A204.1 (cell line): ENCODE measurements at regions not wholly inside any gene's neighbourhood (a gene's known extent, or its start where the extent isn't known, plus 50 kb on each side); places are given as distances from the start of the nearest gene placed in this dataset.

Experiments used
- FAIRE-seq: peaks from 2 replicates; lab custom pipeline; 2012; peaks lifted over from hg19 to GRCh38; lab: Jason Lieb, UNC

- no peak for FAIRE-seq
Measured at GRCh38 chr15:93268066-93268465, 179.1 kb upstream of the RGMA start.

- FAIRE-seq = no peak
Measured at GRCh38 chr15:93266291-93266690, 177.3 kb upstream of the RGMA start.

GRCh38 chr15:93265111-93265556 lies 176.1 kb upstream of the RGMA start:
- no peak for FAIRE-seq

GRCh38 chr15:93261845-93262244 lies 172.8 kb upstream of the RGMA start:
- no peak for FAIRE-seq

GRCh38 chr15:93257920-93258319 lies 168.9 kb upstream of the RGMA start:
- no peak for FAIRE-seq

- no peak for FAIRE-seq
Measured at GRCh38 chr15:93253681-93254080, 164.7 kb upstream of the RGMA start.

- FAIRE-seq = no peak
Measured at GRCh38 chr15:93252780-93253179, 163.8 kb upstream of the RGMA start.

- FAIRE-seq = no peak
Measured at GRCh38 chr15:93250950-93251349, 161.9 kb upstream of the RGMA start.

- no peak for FAIRE-seq
Measured at GRCh38 chr15:93250209-93250608, 161.2 kb upstream of the RGMA start.

- FAIRE-seq = no peak
Measured at GRCh38 chr15:93249623-93250022, 160.6 kb upstream of the RGMA start.

- FAIRE-seq = no peak
Measured at GRCh38 chr15:93247466-93248121, 158.6 kb upstream of the RGMA start.

GRCh38 chr15:93246266-93247242 lies 157.5 kb upstream of the RGMA start:
- FAIRE-seq = no peak

- no peak for FAIRE-seq
Measured at GRCh38 chr15:93245661-93246042, 156.6 kb upstream of the RGMA start.

GRCh38 chr15:93244696-93245660 lies 156.0 kb upstream of the RGMA start:
- FAIRE-seq = no peak

- FAIRE-seq = no peak
Measured at GRCh38 chr15:93243573-93243972, 154.6 kb upstream of the RGMA start.

- no peak for FAIRE-seq
Measured at GRCh38 chr15:93241696-93242585, 152.9 kb upstream of the RGMA start.

- FAIRE-seq = no peak
Measured at GRCh38 chr15:93239993-93240392, 151.0 kb upstream of the RGMA start.

GRCh38 chr15:93239591-93239990 lies 150.6 kb upstream of the RGMA start:
- FAIRE-seq = no peak

GRCh38 chr15:93238641-93239040 lies 149.6 kb upstream of the RGMA start:
- FAIRE-seq = no peak

- FAIRE-seq = no peak
Measured at GRCh38 chr15:93235926-93236780, 147.1 kb upstream of the RGMA start.
